ENCODE measurements at regions not wholly inside any gene's neighbourhood (a gene's known extent, or its start where the extent isn't known, plus 50 kb on each side); places are given as distances from the start of the nearest gene placed in this dataset.

DNA sequence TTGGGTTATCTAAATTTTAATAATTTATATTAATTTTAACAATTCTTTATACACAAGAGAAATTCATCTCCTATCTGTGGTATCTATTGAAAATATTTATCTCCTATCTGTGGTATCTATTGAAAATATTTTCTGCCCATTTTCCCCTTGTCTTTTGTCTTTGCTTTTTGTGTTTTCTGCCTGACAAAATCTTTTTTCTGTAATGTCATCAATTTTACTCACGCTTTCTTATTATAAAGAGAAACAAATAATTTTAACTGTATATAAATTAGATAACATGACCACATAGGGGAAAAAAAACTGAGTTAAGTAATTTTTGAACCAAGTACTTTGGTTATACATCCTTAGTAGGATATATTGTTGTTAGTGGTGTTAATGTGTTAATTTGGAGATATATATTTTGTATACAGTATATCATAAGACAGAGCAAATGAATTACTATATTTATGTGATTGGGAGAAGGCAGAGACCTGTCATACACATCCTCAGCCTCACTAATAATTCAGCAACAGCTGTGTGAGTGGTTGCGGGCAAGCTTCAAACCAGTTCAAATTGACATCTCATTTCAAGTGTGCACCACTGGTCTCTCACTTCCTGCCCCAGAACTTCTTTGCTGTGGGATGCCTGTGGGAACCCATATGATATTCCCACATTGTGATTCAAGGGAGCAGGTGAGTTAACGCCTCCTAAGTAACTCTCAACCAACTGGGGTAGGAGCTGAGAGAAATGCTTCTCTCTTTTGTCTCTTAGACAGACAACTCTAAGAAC is 292.4 kb downstream of the SP3 start:
- TF ChIP-seq ZNF784 (CRISPR knock-in tag; IDR thresholded peaks at IDR 0.05; ENCODE audit: borderline replicate concordance) (no peak), ETS1 (CRISPR knock-in tag; IDR thresholded peaks at IDR 0.05) (no peak), SRSF4 (IDR thresholded peaks at IDR 0.05; ENCODE audit: low read depth, low read length, poor library complexity, severe bottlenecking) (no peak), ETV6 (CRISPR knock-in tag; conservative IDR thresholded peaks at IDR 0.05) (no peak)
- TF ChIP-seq, protein P1, sequence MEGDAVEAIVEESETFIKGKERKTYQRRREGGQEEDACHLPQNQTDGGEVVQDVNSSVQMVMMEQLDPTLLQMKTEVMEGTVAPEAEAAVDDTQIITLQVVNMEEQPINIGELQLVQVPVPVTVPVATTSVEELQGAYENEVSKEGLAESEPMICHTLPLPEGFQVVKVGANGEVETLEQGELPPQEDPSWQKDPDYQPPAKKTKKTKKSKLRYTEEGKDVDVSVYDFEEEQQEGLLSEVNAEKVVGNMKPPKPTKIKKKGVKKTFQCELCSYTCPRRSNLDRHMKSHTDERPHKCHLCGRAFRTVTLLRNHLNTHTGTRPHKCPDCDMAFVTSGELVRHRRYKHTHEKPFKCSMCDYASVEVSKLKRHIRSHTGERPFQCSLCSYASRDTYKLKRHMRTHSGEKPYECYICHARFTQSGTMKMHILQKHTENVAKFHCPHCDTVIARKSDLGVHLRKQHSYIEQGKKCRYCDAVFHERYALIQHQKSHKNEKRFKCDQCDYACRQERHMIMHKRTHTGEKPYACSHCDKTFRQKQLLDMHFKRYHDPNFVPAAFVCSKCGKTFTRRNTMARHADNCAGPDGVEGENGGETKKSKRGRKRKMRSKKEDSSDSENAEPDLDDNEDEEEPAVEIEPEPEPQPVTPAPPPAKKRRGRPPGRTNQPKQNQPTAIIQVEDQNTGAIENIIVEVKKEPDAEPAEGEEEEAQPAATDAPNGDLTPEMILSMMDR (CRISPR knock-in tag; IDR thresholded peaks at IDR 0.05), result no peak

Measured in HepG2 (cell line).